HEK293 (cell line): ENCODE measurements at regions not wholly inside any gene's neighbourhood (a gene's known extent, or its start where the extent isn't known, plus 50 kb on each side); places are given as distances from the start of the nearest gene placed in this dataset.

ENCODE experiments used
- CTCF ChIA-PET: fragments of 350-600 bp; formaldehyde crosslinking; extraction: SDS; loops from one replicate; lab custom pipeline; 2021; ENCODE audit warnings: antibody characterized with exemption; lab: Yijun Ruan, JAX
- POLR2A ChIA-PET: fragments of 300-600 bp; formaldehyde crosslinking; extraction: SDS; loops from one replicate; lab custom pipeline; 2020; ENCODE audit warnings: antibody characterized with exemption, inconsistent platforms; lab: Yijun Ruan, JAX
- H3K27ac ChIP-seq: fragments of 200-500 bp; sonication (Bioruptor generic); 2 replicates; pipeline ENCODE4 v1.5.1; 2014; ENCODE audit warnings: low read depth, low read length, control low read depth, inconsistent platforms; ENCODE audit errors: extremely low read depth
- H3K36me3 ChIP-seq, 2 experiments: fragments of 200-500 bp in 1 of 2; sonication (Bioruptor generic) in 1 of 2; 1 replicate in 1 of 2; 2 replicates in 1 of 2; pipeline ENCODE4 v1.5.1; 2014 to 2017; ENCODE audit warnings: inconsistent platforms in 2 of 2, low read length in 2 of 2; ENCODE audit not compliant: control insufficient read depth in 2 of 2, insufficient read depth in 1 of 2
- H3K4me1 ChIP-seq: fragments of 200-500 bp; sonication (Bioruptor generic); 2 replicates; pipeline ENCODE4 v1.5.1; 2014; ENCODE audit warnings: mild to moderate bottlenecking, low read length, inconsistent platforms; ENCODE audit not compliant: control insufficient read depth, insufficient read depth
- H3K4me3 ChIP-seq: 2 replicates; pipeline ENCODE4 v1.5.1; 2011; ENCODE audit warnings: low read depth, mild to moderate bottlenecking, control low read depth, low read length, moderate library complexity
- H3K9me3 ChIP-seq: fragments of 200-500 bp; sonication (Bioruptor generic); 2 replicates; pipeline ENCODE4 v1.5.1; 2014; ENCODE audit warnings: low read depth, low read length, inconsistent platforms; ENCODE audit not compliant: control insufficient read depth, insufficient read depth
- GLI2 ChIP-seq: fragments of 450-650 bp; formaldehyde crosslinking; IDR thresholded peaks from 2 replicates; pipeline ENCODE4; 2017; ENCODE audit warnings: missing biosample characterization, missing genetic modification characterization, low read depth, borderline replicate concordance
- OSR2 ChIP-seq: fragments of 450-650 bp; formaldehyde crosslinking; IDR thresholded peaks from 2 replicates; pipeline ENCODE4 v1.5.1; 2016; ENCODE audit warnings: missing biosample characterization, missing genetic modification characterization
- PBX3 ChIP-seq: sonication (generic); formaldehyde crosslinking; IDR thresholded peaks from 2 replicates; pipeline ENCODE4 v1.8.1; 2022; ENCODE audit warnings: mild to moderate bottlenecking, moderate library complexity, missing genetic modification reagents
- PRDM2 ChIP-seq: fragments of 450-650 bp; formaldehyde crosslinking; IDR thresholded peaks from 2 replicates; pipeline ENCODE4 v1.5.1; 2016; ENCODE audit warnings: missing biosample characterization, missing genetic modification characterization, borderline replicate concordance
- TCF7L2 ChIP-seq: IDR thresholded peaks from 2 replicates; pipeline ENCODE4 v1.6.1; 2011; ENCODE audit warnings: low read depth, mild to moderate bottlenecking, inconsistent platforms, low read length, moderate library complexity, borderline replicate concordance
- ZNF148 ChIP-seq: fragments of 450-650 bp; formaldehyde crosslinking; IDR thresholded peaks from 2 replicates; pipeline ENCODE4 v1.5.0; 2017; ENCODE audit warnings: missing biosample characterization, missing genetic modification characterization, borderline replicate concordance
- ZNF2 ChIP-seq: fragments of 450-650 bp; formaldehyde crosslinking; IDR thresholded peaks from 2 replicates; pipeline ENCODE4 v1.5.1; 2016; ENCODE audit warnings: missing biosample characterization, missing genetic modification characterization
- ZNF214 ChIP-seq: fragments of 450-650 bp; formaldehyde crosslinking; IDR thresholded peaks from 2 replicates; pipeline ENCODE4 v1.5.1; 2017; ENCODE audit warnings: missing biosample characterization, mild to moderate bottlenecking, missing genetic modification characterization, borderline replicate concordance
- ZNF280D ChIP-seq: fragments of 450-650 bp; formaldehyde crosslinking; IDR thresholded peaks from 2 replicates; pipeline ENCODE4 v1.5.1; 2016; ENCODE audit warnings: missing biosample characterization, missing genetic modification characterization
- ZNF324 ChIP-seq: fragments of 450-650 bp; formaldehyde crosslinking; IDR thresholded peaks from 2 replicates; pipeline ENCODE4 v1.5.1; 2016; ENCODE audit warnings: missing biosample characterization, missing genetic modification characterization
- ZNF335 ChIP-seq: fragments of 450-650 bp; formaldehyde crosslinking; conservative IDR thresholded peaks from 2 replicates; pipeline ENCODE4 v1.5.1; 2016; ENCODE audit warnings: missing biosample characterization, missing genetic modification characterization
- ZNF404 ChIP-seq: fragments of 450-650 bp; formaldehyde crosslinking; IDR thresholded peaks from 2 replicates; pipeline ENCODE4 v1.5.1; 2017; ENCODE audit warnings: missing biosample characterization, missing genetic modification characterization
- ZNF473 ChIP-seq: fragments of 450-650 bp; formaldehyde crosslinking; IDR thresholded peaks from 2 replicates; pipeline ENCODE4 v1.5.1; 2017; ENCODE audit warnings: missing biosample characterization, missing genetic modification characterization
- ZNF501 ChIP-seq: fragments of 450-650 bp; formaldehyde crosslinking; IDR thresholded peaks from 2 replicates; pipeline ENCODE4 v1.5.1; 2016; ENCODE audit warnings: missing biosample characterization, missing genetic modification characterization
- ZNF560 ChIP-seq: fragments of 450-650 bp; formaldehyde crosslinking; IDR thresholded peaks from 2 replicates; pipeline ENCODE4 v1.5.1; 2017; ENCODE audit warnings: missing biosample characterization, missing genetic modification characterization, borderline replicate concordance
- ZNF623 ChIP-seq: fragments of 450-650 bp; formaldehyde crosslinking; IDR thresholded peaks from 2 replicates; pipeline ENCODE4 v1.5.1; 2016; ENCODE audit warnings: missing biosample characterization, missing genetic modification characterization
- ZNF660 ChIP-seq: fragments of 450-650 bp; IDR thresholded peaks from 2 replicates; pipeline ENCODE4 v1.5.1; 2018; ENCODE audit warnings: missing biosample characterization, mild to moderate bottlenecking, missing genetic modification characterization
- ZNF707 ChIP-seq: fragments of 450-650 bp; formaldehyde crosslinking; IDR thresholded peaks from 2 replicates; pipeline ENCODE4 v1.5.1; 2016; ENCODE audit warnings: missing biosample characterization, missing genetic modification characterization

GRCh38 chr12:91952916-91953315, 192.7 kb downstream of the BTG1 start (continued):
- TF ChIP-seq ZNF335 (tag by site-specific recombination) = no peak
- no peak for TF ChIP-seq ZNF214 (tag by site-specific recombination)
- no peak for TF ChIP-seq PRDM2 (tag by site-specific recombination)
- TF ChIP-seq PBX3 (CRISPR knock-in tag) = no peak
- no peak for TF ChIP-seq ZNF473
- TF ChIP-seq ZNF560 = no peak

- no peaks in the 10 kb centered on the region for H3K9me3 ChIP-seq
- H3K27ac ChIP-seq = no peak overlapping the region
- no peaks in the 10 kb centered on the region for H3K4me1 ChIP-seq
- POLR2A ChIA-PET = interaction anchor here (0.6 kb wide), 1 partner anchor 834 kb away, joined by 5 read pairs; no protein-coding TSS in a partner anchor
- H3K4me3 ChIP-seq = no peak overlapping the region
- TF ChIP-seq GLI2 (tag by site-specific recombination) (no peak), OSR2 (tag by site-specific recombination) (no peak), ZNF324 (tag by site-specific recombination) (no peak), ZNF501 (tag by site-specific recombination) (no peak), ZNF660 (tag by site-specific recombination) (no peak), ZNF2 (tag by site-specific recombination) (no peak), ZNF148 (tag by site-specific recombination) (no peak), TCF7L2 (no peak), PBX3 (CRISPR knock-in tag) (no peak), ZNF707 (tag by site-specific recombination) (no peak), ZNF280D (tag by site-specific recombination) (no peak), ZNF623 (tag by site-specific recombination) (no peak), ZNF404 (tag by site-specific recombination) (no peak)
- CTCF ChIA-PET = no interaction called here
- H3K36me3 ChIP-seq = no peaks in the 10 kb centered on the region
Measured at GRCh38 chr12:91951571-91951970, 194.1 kb downstream of the BTG1 start.
